ENCODE measurements at regions not wholly inside any gene's neighbourhood (a gene's known extent, or its start where the extent isn't known, plus 50 kb on each side); places are given as distances from the start of the nearest gene placed in this dataset.
"Not testable (repeated sequence)": the region's sequence is repeated elsewhere in the genome, so short reads cannot be mapped to it uniquely, and the experiment has no call there.

GRCh38 chr5:174793684-174794328 lies 69.4 kb downstream of the MSX2 start:
- DNase-seq (ENCODE audit: low read depth), result no peak

DNA sequence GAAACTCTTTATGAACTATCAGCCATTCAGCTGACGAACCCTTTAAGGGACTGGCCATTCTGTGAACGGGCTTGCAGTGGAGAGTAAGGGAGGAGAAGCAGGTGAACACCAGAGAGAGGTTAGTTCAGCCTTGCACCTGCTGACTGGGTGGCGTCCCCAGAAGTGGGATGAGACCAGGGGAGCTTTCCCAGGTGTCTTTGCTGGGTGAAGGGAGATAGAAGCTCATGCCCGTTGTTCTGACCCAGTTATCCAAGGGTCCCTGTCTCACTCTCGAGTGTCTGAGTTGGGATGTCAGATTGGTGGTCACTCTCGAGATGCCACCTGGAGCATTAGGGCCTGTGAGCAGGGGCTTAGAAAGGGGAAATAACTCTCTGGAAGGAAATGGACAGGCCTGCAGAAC lies 68.7 kb downstream of the MSX2 start:
- DNase-seq (ENCODE audit: low read depth), result no peak

- DNase-seq (ENCODE audit: low read depth), result not testable (repeated sequence)
Measured at GRCh38 chr5:174792265-174792664, 67.9 kb downstream of the MSX2 start.

GRCh38 chr5:174790906-174791305 lies 66.5 kb downstream of the MSX2 start:
- DNase-seq (ENCODE audit: low read depth), result no peak

GRCh38 chr5:174789596-174789995 lies 65.2 kb downstream of the MSX2 start:
- DNase-seq (ENCODE audit: low read depth), result no peak

DNA sequence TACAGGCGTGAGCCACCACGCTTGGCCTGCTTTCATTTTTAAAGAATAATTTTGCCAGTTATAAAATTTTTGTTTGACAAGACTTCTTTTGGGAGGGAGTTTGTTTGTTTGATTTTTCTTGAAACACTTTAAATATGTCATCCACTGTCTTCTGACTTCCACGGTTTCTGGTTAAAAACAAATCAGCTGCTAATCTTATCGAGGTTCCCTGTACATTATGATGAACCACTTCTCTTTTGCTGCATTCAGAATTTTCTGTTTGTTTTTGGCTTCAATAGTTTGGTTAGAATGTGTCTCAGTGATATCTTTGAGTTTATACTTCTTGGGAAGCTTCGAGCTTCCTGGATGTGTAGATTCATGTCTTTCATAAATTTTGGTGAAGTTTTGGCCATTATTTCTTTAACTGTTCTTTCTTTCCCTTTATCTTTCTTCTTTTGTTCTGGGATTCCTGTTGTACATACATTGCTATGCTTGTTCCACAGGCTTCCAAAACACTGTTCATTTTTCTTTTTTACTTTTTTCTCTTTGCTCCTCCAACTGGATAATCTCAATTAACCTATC lies 60.8 kb downstream of the MSX2 start:
- DNase-seq (ENCODE audit: low read depth), result no peak

Data from HS-5 (cell line).